Thyroid gland (tissue), 4 donors: ENCODE measurements at regions not wholly inside any gene's neighbourhood (a gene's known extent, or its start where the extent isn't known, plus 50 kb on each side); places are given as distances from the start of the nearest gene placed in this dataset.

Source experiments
- DNase-seq, 2 donors: peaks; one replicate each; pipeline ENCODE4 v3.0.0-alpha.2; 2019
- H3K27ac ChIP-seq, 3 donors: fragments of 200-600 bp; sonication (generic); 1 replicate in 2 of 3; 2 replicates in 1 of 3; pipeline ENCODE4 v1.5.1; 2016 to 2019; ENCODE audit warnings: mild to moderate bottlenecking in 1 of 3, moderate library complexity in 1 of 3
- H3K27me3 ChIP-seq: fragments of 200-600 bp; sonication (generic); one replicate; pipeline ENCODE4 v1.5.1; 2019
- H3K36me3 ChIP-seq, 2 donors: fragments of 200-600 bp; sonication (generic); one replicate each; pipeline ENCODE4 v1.5.1; 2016 to 2019
- H3K4me1 ChIP-seq, 2 donors: fragments of 200-600 bp; sonication (generic); one replicate each; pipeline ENCODE4 v1.5.1; 2017 to 2019
- H3K4me3 ChIP-seq, 3 donors: fragments of 200-600 bp; sonication (generic); replicated peaks in 1 of 3; 1 replicate in 2 of 3; 2 replicates in 1 of 3; pipeline ENCODE4 v1.5.1; 2016; ENCODE audit warnings: mild to moderate bottlenecking in 1 of 3
- H3K9me3 ChIP-seq: fragments of 200-600 bp; sonication (generic); one replicate; pipeline ENCODE4 v1.5.1; 2017
- POLR2A ChIP-seq, 2 donors: fragments of 450-650 bp; IDR thresholded peaks; one replicate each; pipeline ENCODE4 v1.6.1; 2017; ENCODE audit warnings: antibody characterized with exemption in 2 of 2, mild to moderate bottlenecking in 2 of 2, moderate library complexity in 1 of 2
- WGBS, 2 donors: methylation state at CpG; one replicate each; pipeline ENCODE4 v1.1.5; 2017; 5-methylcytosine and 5-hydroxymethylcytosine counted together
- intact Hi-C: fragments of 100-400 bp; cut with DNase I; formaldehyde crosslinking; loops from one replicate; pipeline ENCODE4 v1.15.1; 2023
- TF ChIP-seq, protein P1 (sequence below), 6 experiments: fragments of 200-600 bp in 3 of 6; fragments of 450-650 bp in 3 of 6; sonication (generic) in 3 of 6; IDR thresholded peaks; one replicate each; pipeline ENCODE4 v1.5.1; 2016 to 2019; ENCODE audit warnings: antibody characterized with exemption in 6 of 6, mild to moderate bottlenecking in 2 of 6, inconsistent platforms in 1 of 6, moderate library complexity in 1 of 6

DNA sequence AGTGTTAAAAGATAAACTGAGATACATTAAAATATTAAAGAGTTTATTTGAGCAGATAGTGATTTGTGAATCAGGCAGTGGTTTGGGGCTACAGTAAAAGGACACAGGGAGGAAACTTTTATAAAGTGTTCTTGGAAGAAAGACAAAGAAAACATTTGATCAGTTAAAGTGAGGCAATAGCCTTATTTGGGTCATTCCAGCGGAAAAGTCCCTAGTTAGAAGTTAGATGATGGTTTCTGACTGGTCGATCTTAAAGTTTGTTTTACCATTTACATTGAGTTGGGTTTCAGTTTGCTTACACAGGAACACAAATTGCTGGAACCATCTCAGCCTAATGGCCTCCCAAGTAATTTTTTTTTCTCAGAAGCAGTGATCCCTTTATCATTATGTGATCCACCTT is 69.7 kb downstream of the PPP1R2C start:
- 33 to 37% methylated on average over 2 of the region's 2 CpGs for WGBS, 2 donors
- no peak overlapping the region for H3K4me3 ChIP-seq
- intact Hi-C loops, result no loop called here
- no peaks in the 10 kb centered on the region for H3K9me3 ChIP-seq
- H3K27ac ChIP-seq, result no peak overlapping the region
- H3K27me3 ChIP-seq, result no peaks in the 10 kb centered on the region
- no peaks in the 10 kb centered on the region for H3K36me3 ChIP-seq
- TF ChIP-seq POLR2A (IDR thresholded peaks at IDR 0.05), result no peak
- TF ChIP-seq, protein P1, sequence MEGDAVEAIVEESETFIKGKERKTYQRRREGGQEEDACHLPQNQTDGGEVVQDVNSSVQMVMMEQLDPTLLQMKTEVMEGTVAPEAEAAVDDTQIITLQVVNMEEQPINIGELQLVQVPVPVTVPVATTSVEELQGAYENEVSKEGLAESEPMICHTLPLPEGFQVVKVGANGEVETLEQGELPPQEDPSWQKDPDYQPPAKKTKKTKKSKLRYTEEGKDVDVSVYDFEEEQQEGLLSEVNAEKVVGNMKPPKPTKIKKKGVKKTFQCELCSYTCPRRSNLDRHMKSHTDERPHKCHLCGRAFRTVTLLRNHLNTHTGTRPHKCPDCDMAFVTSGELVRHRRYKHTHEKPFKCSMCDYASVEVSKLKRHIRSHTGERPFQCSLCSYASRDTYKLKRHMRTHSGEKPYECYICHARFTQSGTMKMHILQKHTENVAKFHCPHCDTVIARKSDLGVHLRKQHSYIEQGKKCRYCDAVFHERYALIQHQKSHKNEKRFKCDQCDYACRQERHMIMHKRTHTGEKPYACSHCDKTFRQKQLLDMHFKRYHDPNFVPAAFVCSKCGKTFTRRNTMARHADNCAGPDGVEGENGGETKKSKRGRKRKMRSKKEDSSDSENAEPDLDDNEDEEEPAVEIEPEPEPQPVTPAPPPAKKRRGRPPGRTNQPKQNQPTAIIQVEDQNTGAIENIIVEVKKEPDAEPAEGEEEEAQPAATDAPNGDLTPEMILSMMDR (IDR thresholded peaks at IDR 0.05), result no peak
- DNase-seq, result no peak
- no peaks in the 10 kb centered on the region for H3K4me1 ChIP-seq

DNA sequence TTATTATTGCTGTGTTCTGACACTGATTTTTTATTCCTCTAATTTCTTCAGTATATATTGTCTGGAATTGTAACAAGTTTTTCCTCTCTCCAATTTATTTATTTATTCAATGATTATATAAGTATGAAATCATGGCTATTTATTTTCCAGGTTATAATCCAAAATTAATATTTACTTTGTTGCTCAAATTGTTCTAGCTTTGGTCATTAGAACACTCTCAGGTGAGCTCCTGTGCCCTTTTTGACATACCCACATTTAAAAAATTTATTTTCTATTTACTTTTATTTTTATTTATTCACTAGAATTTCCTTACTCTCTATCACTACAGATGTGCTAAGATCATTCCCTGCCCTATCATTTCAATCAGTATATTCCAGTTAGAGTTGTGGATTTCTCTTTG is 70.2 kb downstream of the PPP1R2C start:
- DNase-seq, result no peak
- H3K4me1 ChIP-seq, result no peaks in the 10 kb centered on the region
- TF ChIP-seq POLR2A (IDR thresholded peaks at IDR 0.05), result no peak
- TF ChIP-seq, protein P1 (IDR thresholded peaks at IDR 0.05), result no peak
- H3K36me3 ChIP-seq, result no peaks in the 10 kb centered on the region
- no peak overlapping the region for H3K4me3 ChIP-seq
- H3K27me3 ChIP-seq, result no peaks in the 10 kb centered on the region
- no peak overlapping the region for H3K27ac ChIP-seq
- no peaks in the 10 kb centered on the region for H3K9me3 ChIP-seq
- intact Hi-C loops, result no loop called here

DNA sequence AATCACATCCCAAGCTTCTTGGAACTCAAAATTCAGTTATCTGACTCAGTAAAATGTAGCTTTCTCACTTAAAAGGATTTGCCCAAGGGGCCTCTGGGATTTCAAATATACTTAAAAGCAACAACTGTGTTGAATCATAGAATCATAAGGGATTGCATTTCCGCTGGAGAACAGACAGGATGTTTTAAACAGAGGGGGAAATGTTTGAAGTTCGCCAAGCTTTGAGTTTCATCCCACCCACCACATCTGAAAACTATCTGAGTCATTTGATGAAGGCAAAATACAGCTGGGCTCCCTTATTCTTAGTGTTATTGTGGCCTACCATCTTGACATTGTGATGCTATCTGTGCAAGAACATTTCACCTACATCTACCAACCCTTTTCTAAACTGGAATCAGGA is 73.5 kb downstream of the PPP1R2C start:
- no peak for DNase-seq
- no peaks in the 10 kb centered on the region for H3K9me3 ChIP-seq
- WGBS, 2 donors, result 60 to 75% methylated on average over 1 to 2 of the region's 2 CpGs
- TF ChIP-seq, protein P1 (IDR thresholded peaks at IDR 0.05), result no peak
- no peak for TF ChIP-seq POLR2A (IDR thresholded peaks at IDR 0.05)
- no peak overlapping the region for H3K4me3 ChIP-seq
- intact Hi-C loops, result no loop called here
- H3K27ac ChIP-seq, result no peak overlapping the region
- no peaks in the 10 kb centered on the region for H3K4me1 ChIP-seq
- no peaks in the 10 kb centered on the region for H3K36me3 ChIP-seq
- no peaks in the 10 kb centered on the region for H3K27me3 ChIP-seq

DNA sequence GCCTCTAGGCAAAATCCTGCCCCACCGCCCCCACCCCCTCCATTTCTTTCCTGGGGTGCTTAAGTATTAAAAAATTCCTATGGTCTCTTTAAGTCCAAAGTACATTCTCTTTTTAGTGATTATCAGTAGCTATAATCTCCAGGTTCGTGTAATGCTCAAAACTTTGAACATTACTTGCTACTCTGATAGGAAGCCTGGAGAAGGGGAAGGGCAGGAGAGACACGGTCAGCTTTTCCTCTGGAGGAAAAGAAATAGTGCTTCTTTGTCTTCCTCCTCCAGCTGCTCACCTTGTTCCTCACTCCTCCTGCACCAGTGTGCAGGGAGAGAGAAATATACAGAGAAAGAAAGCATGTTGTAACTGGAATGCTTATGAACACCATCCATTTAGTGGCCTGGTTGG is 80.4 kb downstream of the PPP1R2C start:
- DNase-seq, result no peak
- WGBS, 2 donors, result 63 to 64% methylated on average over 3 of the region's 3 CpGs
- Histone ChIP-seq H3K36me3 (no peaks in the 10 kb centered on the region), H3K9me3 (no peaks in the 10 kb centered on the region), H3K27ac (no peak overlapping the region), H3K27me3 (no peaks in the 10 kb centered on the region), H3K4me3 (no peak overlapping the region), H3K4me1 (peaks cover 0 to 9% of the 10 kb centered on the region in 2 donors)
- TF ChIP-seq, protein P1 (IDR thresholded peaks at IDR 0.05), result no peak
- no peak for TF ChIP-seq POLR2A (IDR thresholded peaks at IDR 0.05)
- intact Hi-C loops, result no loop called here

DNA sequence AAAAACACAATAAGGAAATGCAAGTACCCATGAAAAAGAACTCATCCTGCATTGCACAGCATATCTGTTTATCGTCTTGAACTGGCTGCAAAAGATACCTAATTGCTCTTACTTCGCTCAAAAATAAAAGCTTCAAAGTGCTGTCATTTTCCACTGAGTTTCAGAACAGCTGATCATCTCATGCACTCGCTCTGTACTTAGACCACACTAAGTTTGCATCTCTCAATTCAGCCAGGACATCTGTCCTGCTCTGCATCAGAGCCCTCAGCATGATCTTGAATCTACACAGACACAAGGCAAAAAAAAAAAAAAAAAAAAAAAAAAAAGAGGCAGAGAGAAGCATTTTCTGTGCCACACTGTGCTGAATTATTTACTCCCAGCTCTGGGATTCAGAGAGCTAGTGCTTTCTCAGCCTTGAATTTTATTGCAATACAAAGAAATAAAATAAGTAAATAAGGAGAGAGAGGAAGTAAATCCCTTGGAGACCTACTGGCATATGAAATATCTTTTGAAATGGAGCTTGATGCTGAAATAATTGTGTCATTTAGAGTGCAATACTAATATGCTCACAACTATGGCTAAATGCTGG is 81.3 kb downstream of the PPP1R2C start:
- intact Hi-C loops, result no loop called here
- Histone ChIP-seq H3K4me3 (no peak overlapping the region), H3K27ac (peak overlapping the region in 1 of 3 donors; percentile 49), H3K36me3 (no peaks in the 10 kb centered on the region), H3K4me1 (peaks cover 0 to 9% of the 10 kb centered on the region in 2 donors), H3K9me3 (no peaks in the 10 kb centered on the region), H3K27me3 (no peaks in the 10 kb centered on the region)
- DNase-seq, result no peak
- TF ChIP-seq, protein P1 (IDR thresholded peaks at IDR 0.05), result no peak
- no peak for TF ChIP-seq POLR2A (IDR thresholded peaks at IDR 0.05)
- 37 to 63% methylated on average over 3 of the region's 3 CpGs for WGBS, 2 donors
